ENCODE measurements at regions not wholly inside any gene's neighbourhood (a gene's known extent, or its start where the extent isn't known, plus 50 kb on each side); places are given as distances from the start of the nearest gene placed in this dataset.

GRCh38 chr14:38145142-38145541, 62.6 kb upstream of the SSTR1 start:
- TF ChIP-seq CTCF (IDR thresholded peaks at IDR 0.05; ENCODE audit: low read depth, low read length, missing control alignments), result no peak
- H3K4me3 ChIP-seq (replicated peaks; ENCODE audit: low read depth, low read length), result no peak overlapping the region
- no peak for DNase-seq (ENCODE audit: extremely low read depth, low read depth)

- no peak for DNase-seq (ENCODE audit: extremely low read depth, low read depth)
- TF ChIP-seq CTCF (IDR thresholded peaks at IDR 0.05; ENCODE audit: low read depth, low read length, missing control alignments), result no peak
- no peak overlapping the region for H3K4me3 ChIP-seq (replicated peaks; ENCODE audit: low read depth, low read length)
These were observed 57.6 kb upstream of the SSTR1 start for GRCh38 chr14:38150075-38150474.

Measured in HFF-Myc (cell line).